GM23338 (cell line): ENCODE measurements at regions not wholly inside any gene's neighbourhood (a gene's known extent, or its start where the extent isn't known, plus 50 kb on each side); places are given as distances from the start of the nearest gene placed in this dataset.

ENCODE experiments used
- ATAC-seq: fragments of 200-7000 bp; cut with Tn5 transposase; 3 replicates; pipeline ENCODE4 v1.9.1; 2020
- DNase-seq: peaks from one replicate; pipeline ENCODE4 v3.0.0-alpha.2; 2015; ENCODE audit warnings: low spot score
- H2AFZ ChIP-seq: fragments of 200-600 bp; sonication (generic); 2 replicates; pipeline ENCODE4 v1.8.0; 2016; ENCODE audit warnings: antibody characterized with exemption, mild to moderate bottlenecking, moderate library complexity
- H3F3A ChIP-seq: fragments of 200-600 bp; sonication (generic); replicated peaks from 2 replicates; pipeline ENCODE4 v1.8.0; 2017; ENCODE audit warnings: antibody characterized with exemption, mixed run types, low read depth
- H3K27ac ChIP-seq: fragments of 200-600 bp; sonication (generic); 2 replicates; pipeline ENCODE4 v1.6.1; 2016; ENCODE audit warnings: low read depth
- H3K27me3 ChIP-seq: fragments of 200-600 bp; sonication (generic); 2 replicates; pipeline ENCODE4 v1.8.0; 2016; ENCODE audit warnings: mild to moderate bottlenecking, mixed run types, moderate library complexity; ENCODE audit not compliant: insufficient read depth
- H3K36me3 ChIP-seq: fragments of 200-600 bp; sonication (generic); 2 replicates; pipeline ENCODE4 v1.8.0; 2016; ENCODE audit warnings: mild to moderate bottlenecking; ENCODE audit not compliant: insufficient read depth
- H3K4me1 ChIP-seq: fragments of 200-600 bp; sonication (generic); 2 replicates; pipeline ENCODE4 v1.8.0; 2016; ENCODE audit warnings: mild to moderate bottlenecking, moderate library complexity; ENCODE audit not compliant: insufficient read depth
- H3K4me2 ChIP-seq: fragments of 200-600 bp; sonication (generic); 2 replicates; pipeline ENCODE4 v1.7.1; 2017; ENCODE audit warnings: mixed run types
- H3K4me3 ChIP-seq: fragments of 200-600 bp; sonication (generic); 2 replicates; pipeline ENCODE4 v1.6.1; 2016; ENCODE audit warnings: mixed run types
- H3K79me2 ChIP-seq: fragments of 200-600 bp; sonication (generic); replicated peaks from 2 replicates; pipeline ENCODE4 v1.8.0; 2017; ENCODE audit warnings: mild to moderate bottlenecking; ENCODE audit not compliant: insufficient read depth
- H3K9me2 ChIP-seq: fragments of 200-600 bp; sonication (generic); 2 replicates; pipeline ENCODE4 v1.8.0; 2017; ENCODE audit not compliant: insufficient read depth
- H4K20me1 ChIP-seq: fragments of 200-600 bp; sonication (generic); replicated peaks from 2 replicates; pipeline ENCODE4 v1.8.0; 2017; ENCODE audit warnings: mild to moderate bottlenecking; ENCODE audit not compliant: insufficient read depth
- H3K27ac Mint-ChIP-seq: 2 replicates; pipeline ENCODE4 v1.8.0; 2020; ENCODE audit warnings: inconsistent platforms, mild to moderate bottlenecking, moderate library complexity, mixed read lengths
- H3K27me3 Mint-ChIP-seq: 3 replicates; pipeline ENCODE4 v1.8.0; 2022; ENCODE audit warnings: low read depth, mild to moderate bottlenecking, moderate library complexity, mixed read lengths, inconsistent platforms; ENCODE audit not compliant: insufficient read depth, poor library complexity
- H3K36me3 Mint-ChIP-seq: 3 replicates; pipeline ENCODE4 v1.8.0; 2021; ENCODE audit warnings: low read depth, mild to moderate bottlenecking, inconsistent platforms, moderate library complexity, mixed read lengths
- H3K4me1 Mint-ChIP-seq: 3 replicates; pipeline ENCODE4 v1.8.0; 2020; ENCODE audit warnings: mild to moderate bottlenecking, inconsistent platforms, mixed read lengths
- H3K4me3 Mint-ChIP-seq: 3 replicates; pipeline ENCODE4 v1.8.0; 2021; ENCODE audit warnings: moderate library complexity, mild to moderate bottlenecking, inconsistent platforms, mixed read lengths
- H3K9me3 Mint-ChIP-seq: 3 replicates; pipeline ENCODE4 v1.8.0; 2020; ENCODE audit warnings: moderate library complexity, mild to moderate bottlenecking, inconsistent platforms, mixed read lengths
- CREB1 ChIP-seq: fragments of 250-450 bp; sonication (Bioruptor Pico); IDR thresholded peaks from 2 replicates; pipeline ENCODE4 v1.5.0; 2020; ENCODE audit warnings: low read depth, mild to moderate bottlenecking, moderate library complexity
- EZH2 ChIP-seq: fragments of 200-600 bp; sonication (generic); IDR thresholded peaks from one replicate; pipeline ENCODE4 v1.8.0; 2017; ENCODE audit warnings: antibody characterized with exemption, mild to moderate bottlenecking, low read depth; ENCODE audit not compliant: unreplicated experiment
- EZH2phosphoT487 ChIP-seq: fragments of 200-600 bp; sonication (generic); IDR thresholded peaks from one replicate; pipeline ENCODE4 v1.8.1; 2018; ENCODE audit warnings: antibody characterized with exemption; ENCODE audit not compliant: unreplicated experiment
- JUNB ChIP-seq: IDR thresholded peaks from one replicate; pipeline ENCODE4 v1.6.1; 2016; ENCODE audit warnings: antibody characterized with exemption; ENCODE audit not compliant: unreplicated experiment
- NANOG ChIP-seq: IDR thresholded peaks from 2 replicates; pipeline ENCODE4 v1.6.1; 2016; ENCODE audit warnings: antibody characterized with exemption, borderline replicate concordance
- POLR2AphosphoS5 ChIP-seq: IDR thresholded peaks from 2 replicates; pipeline ENCODE4 v1.6.1; 2016; ENCODE audit warnings: antibody characterized with exemption, low read depth
- STAT1 ChIP-seq: IDR thresholded peaks from one replicate; pipeline ENCODE4 v1.6.1; 2016; ENCODE audit warnings: antibody characterized with exemption; ENCODE audit not compliant: unreplicated experiment
- ZNF114 ChIP-seq: fragments of 250-450 bp; sonication (Bioruptor Pico); IDR thresholded peaks from 2 replicates; pipeline ENCODE4 v1.5.0; 2020; ENCODE audit warnings: mild to moderate bottlenecking, moderate library complexity
- ZNF331 ChIP-seq: fragments of 250-450 bp; sonication (Bioruptor Pico); IDR thresholded peaks from 2 replicates; pipeline ENCODE4 v1.5.0; 2020; ENCODE audit warnings: low read depth, mild to moderate bottlenecking, moderate library complexity
- TF ChIP-seq, protein P1 (sequence below): IDR thresholded peaks from 2 replicates; pipeline ENCODE4 v1.6.1; 2016; ENCODE audit warnings: antibody characterized with exemption
- TF ChIP-seq, protein P2 (sequence below): fragments of 250-450 bp; sonication (Bioruptor Pico); IDR thresholded peaks from 2 replicates; pipeline ENCODE4 v1.5.0; 2020; ENCODE audit warnings: mild to moderate bottlenecking, moderate library complexity
- TF ChIP-seq, protein P3 (sequence below): IDR thresholded peaks from one replicate; pipeline ENCODE4 v1.6.1; 2018; ENCODE audit warnings: antibody characterized with exemption; ENCODE audit not compliant: unreplicated experiment
- TF ChIP-seq, protein P4 (sequence below), 2 experiments: fragments of 200-600 bp in 1 of 2; sonication (generic) in 1 of 2; conservative IDR thresholded peaks; 2 replicates each; pipeline versions ENCODE4 v1.5.1 to v1.6.1; 2016 to 2017; ENCODE audit warnings: antibody characterized with exemption in 2 of 2, low read depth in 2 of 2, mild to moderate bottlenecking in 2 of 2, moderate library complexity in 1 of 2

DNA sequence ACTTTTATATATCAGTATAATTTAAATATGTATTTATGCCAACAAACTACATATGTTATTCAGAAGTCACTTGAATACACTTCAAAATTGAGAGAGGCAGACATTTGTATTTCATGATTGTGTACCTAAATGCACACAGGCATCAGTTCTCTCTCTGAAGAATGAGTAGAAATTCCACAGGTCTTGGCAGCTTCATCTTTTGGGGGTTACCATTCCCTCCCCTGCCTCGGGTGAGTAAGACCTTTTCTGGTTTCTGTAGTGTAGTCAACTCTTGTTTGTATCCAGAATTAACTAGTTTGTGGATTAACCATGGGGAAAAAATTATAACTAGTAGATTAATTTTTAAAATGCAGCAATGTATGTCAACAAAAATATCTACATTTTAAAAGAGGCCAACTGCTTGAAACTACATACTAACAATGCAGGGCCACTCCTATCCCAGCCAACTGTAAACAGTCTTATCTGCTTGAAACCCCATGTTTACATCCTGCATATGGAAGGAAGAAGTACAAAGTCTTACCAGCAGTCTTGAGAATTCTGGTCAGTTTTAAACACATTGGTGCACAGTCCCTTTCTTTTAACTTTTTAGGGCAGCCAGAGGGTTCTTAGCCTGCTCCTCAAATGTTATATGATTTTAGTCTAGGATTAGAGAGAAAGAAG lies 339.6 kb upstream of the KIF2A start:
- H3K4me3 ChIP-seq, result no peak overlapping the region
- Mint-ChIP-seq H3K4me3 (no peak overlapping the region), H3K4me1 (peaks cover 14% of the 10 kb centered on the region; the same call in 2 of the 3 replicates), H3K36me3 (no peaks in the 10 kb centered on the region), H3K27ac (no peak overlapping the region), H3K27me3 (no peaks in the 10 kb centered on the region), H3K9me3 (no peaks in the 10 kb centered on the region)
- no peak for ATAC-seq
- H3K9me2 ChIP-seq, result peaks cover 25% of the 10 kb centered on the region
- no peaks in the 10 kb centered on the region for H4K20me1 ChIP-seq
- H3K79me2 ChIP-seq, result no peaks in the 10 kb centered on the region
- H3K27ac ChIP-seq, result no peak overlapping the region
- H3K27me3 ChIP-seq, result no peaks in the 10 kb centered on the region
- peak overlapping the region; percentile 75 for H2AFZ ChIP-seq
- no peaks in the 10 kb centered on the region for H3F3A ChIP-seq
- no peaks in the 10 kb centered on the region for H3K36me3 ChIP-seq
- no peak overlapping the region for H3K4me2 ChIP-seq
- TF ChIP-seq EZH2phosphoT487, result no peak
- no peak for TF ChIP-seq CREB1 (CRISPR knock-in tag)
- TF ChIP-seq, protein P1, sequence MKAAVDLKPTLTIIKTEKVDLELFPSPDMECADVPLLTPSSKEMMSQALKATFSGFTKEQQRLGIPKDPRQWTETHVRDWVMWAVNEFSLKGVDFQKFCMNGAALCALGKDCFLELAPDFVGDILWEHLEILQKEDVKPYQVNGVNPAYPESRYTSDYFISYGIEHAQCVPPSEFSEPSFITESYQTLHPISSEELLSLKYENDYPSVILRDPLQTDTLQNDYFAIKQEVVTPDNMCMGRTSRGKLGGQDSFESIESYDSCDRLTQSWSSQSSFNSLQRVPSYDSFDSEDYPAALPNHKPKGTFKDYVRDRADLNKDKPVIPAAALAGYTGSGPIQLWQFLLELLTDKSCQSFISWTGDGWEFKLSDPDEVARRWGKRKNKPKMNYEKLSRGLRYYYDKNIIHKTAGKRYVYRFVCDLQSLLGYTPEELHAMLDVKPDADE, result no peak
- no peak for TF ChIP-seq STAT1
- TF ChIP-seq ZNF331 (CRISPR knock-in tag), result no peak
- TF ChIP-seq, protein P2, sequence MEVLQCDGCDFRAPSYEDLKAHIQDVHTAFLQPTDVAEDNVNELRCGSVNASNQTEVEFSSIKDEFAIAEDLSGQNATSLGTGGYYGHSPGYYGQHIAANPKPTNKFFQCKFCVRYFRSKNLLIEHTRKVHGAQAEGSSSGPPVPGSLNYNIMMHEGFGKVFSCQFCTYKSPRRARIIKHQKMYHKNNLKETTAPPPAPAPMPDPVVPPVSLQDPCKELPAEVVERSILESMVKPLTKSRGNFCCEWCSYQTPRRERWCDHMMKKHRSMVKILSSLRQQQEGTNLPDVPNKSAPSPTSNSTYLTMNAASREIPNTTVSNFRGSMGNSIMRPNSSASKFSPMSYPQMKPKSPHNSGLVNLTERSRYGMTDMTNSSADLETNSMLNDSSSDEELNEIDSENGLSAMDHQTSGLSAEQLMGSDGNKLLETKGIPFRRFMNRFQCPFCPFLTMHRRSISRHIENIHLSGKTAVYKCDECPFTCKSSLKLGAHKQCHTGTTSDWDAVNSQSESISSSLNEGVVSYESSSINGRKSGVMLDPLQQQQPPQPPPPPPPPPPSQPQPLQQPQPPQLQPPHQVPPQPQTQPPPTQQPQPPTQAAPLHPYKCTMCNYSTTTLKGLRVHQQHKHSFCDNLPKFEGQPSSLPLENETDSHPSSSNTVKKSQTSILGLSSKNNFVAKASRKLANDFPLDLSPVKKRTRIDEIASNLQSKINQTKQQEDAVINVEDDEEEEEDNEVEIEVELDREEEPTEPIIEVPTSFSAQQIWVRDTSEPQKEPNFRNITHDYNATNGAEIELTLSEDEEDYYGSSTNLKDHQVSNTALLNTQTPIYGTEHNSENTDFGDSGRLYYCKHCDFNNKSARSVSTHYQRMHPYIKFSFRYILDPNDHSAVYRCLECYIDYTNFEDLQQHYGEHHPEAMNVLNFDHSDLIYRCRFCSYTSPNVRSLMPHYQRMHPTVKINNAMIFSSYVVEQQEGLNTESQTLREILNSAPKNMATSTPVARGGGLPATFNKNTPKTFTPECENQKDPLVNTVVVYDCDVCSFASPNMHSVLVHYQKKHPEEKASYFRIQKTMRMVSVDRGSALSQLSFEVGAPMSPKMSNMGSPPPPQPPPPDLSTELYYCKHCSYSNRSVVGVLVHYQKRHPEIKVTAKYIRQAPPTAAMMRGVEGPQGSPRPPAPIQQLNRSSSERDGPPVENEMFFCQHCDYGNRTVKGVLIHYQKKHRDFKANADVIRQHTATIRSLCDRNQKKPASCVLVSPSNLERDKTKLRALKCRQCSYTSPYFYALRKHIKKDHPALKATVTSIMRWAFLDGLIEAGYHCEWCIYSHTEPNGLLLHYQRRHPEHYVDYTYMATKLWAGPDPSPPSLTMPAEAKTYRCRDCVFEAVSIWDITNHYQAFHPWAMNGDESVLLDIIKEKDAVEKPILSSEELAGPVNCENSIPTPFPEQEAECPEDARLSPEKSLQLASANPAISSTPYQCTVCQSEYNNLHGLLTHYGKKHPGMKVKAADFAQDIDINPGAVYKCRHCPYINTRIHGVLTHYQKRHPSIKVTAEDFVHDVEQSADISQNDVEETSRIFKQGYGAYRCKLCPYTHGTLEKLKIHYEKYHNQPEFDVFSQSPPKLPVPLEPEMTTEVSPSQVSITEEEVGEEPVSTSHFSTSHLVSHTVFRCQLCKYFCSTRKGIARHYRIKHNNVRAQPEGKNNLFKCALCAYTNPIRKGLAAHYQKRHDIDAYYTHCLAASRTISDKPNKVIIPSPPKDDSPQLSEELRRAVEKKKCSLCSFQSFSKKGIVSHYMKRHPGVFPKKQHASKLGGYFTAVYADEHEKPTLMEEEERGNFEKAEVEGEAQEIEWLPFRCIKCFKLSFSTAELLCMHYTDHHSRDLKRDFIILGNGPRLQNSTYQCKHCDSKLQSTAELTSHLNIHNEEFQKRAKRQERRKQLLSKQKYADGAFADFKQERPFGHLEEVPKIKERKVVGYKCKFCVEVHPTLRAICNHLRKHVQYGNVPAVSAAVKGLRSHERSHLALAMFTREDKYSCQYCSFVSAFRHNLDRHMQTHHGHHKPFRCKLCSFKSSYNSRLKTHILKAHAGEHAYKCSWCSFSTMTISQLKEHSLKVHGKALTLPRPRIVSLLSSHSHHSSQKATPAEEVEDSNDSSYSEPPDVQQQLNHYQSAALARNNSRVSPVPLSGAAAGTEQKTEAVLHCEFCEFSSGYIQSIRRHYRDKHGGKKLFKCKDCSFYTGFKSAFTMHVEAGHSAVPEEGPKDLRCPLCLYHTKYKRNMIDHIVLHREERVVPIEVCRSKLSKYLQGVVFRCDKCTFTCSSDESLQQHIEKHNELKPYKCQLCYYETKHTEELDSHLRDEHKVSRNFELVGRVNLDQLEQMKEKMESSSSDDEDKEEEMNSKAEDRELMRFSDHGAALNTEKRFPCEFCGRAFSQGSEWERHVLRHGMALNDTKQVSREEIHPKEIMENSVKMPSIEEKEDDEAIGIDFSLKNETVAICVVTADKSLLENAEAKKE (CRISPR knock-in tag), result no peak
- TF ChIP-seq, protein P3, sequence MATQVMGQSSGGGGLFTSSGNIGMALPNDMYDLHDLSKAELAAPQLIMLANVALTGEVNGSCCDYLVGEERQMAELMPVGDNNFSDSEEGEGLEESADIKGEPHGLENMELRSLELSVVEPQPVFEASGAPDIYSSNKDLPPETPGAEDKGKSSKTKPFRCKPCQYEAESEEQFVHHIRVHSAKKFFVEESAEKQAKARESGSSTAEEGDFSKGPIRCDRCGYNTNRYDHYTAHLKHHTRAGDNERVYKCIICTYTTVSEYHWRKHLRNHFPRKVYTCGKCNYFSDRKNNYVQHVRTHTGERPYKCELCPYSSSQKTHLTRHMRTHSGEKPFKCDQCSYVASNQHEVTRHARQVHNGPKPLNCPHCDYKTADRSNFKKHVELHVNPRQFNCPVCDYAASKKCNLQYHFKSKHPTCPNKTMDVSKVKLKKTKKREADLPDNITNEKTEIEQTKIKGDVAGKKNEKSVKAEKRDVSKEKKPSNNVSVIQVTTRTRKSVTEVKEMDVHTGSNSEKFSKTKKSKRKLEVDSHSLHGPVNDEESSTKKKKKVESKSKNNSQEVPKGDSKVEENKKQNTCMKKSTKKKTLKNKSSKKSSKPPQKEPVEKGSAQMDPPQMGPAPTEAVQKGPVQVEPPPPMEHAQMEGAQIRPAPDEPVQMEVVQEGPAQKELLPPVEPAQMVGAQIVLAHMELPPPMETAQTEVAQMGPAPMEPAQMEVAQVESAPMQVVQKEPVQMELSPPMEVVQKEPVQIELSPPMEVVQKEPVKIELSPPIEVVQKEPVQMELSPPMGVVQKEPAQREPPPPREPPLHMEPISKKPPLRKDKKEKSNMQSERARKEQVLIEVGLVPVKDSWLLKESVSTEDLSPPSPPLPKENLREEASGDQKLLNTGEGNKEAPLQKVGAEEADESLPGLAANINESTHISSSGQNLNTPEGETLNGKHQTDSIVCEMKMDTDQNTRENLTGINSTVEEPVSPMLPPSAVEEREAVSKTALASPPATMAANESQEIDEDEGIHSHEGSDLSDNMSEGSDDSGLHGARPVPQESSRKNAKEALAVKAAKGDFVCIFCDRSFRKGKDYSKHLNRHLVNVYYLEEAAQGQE, result no peak
- TF ChIP-seq ZNF114 (CRISPR knock-in tag), result no peak
- TF ChIP-seq JUNB, result no peak
- TF ChIP-seq POLR2AphosphoS5, result no peak
- TF ChIP-seq EZH2, result no peak
- TF ChIP-seq NANOG, result no peak
- TF ChIP-seq, protein P4, sequence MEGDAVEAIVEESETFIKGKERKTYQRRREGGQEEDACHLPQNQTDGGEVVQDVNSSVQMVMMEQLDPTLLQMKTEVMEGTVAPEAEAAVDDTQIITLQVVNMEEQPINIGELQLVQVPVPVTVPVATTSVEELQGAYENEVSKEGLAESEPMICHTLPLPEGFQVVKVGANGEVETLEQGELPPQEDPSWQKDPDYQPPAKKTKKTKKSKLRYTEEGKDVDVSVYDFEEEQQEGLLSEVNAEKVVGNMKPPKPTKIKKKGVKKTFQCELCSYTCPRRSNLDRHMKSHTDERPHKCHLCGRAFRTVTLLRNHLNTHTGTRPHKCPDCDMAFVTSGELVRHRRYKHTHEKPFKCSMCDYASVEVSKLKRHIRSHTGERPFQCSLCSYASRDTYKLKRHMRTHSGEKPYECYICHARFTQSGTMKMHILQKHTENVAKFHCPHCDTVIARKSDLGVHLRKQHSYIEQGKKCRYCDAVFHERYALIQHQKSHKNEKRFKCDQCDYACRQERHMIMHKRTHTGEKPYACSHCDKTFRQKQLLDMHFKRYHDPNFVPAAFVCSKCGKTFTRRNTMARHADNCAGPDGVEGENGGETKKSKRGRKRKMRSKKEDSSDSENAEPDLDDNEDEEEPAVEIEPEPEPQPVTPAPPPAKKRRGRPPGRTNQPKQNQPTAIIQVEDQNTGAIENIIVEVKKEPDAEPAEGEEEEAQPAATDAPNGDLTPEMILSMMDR (conservative IDR thresholded peaks at IDR 0.05; ENCODE audit: low read depth in 2 of 2), result no peak
- DNase-seq, result no peak
- H3K4me1 ChIP-seq, result no peaks in the 10 kb centered on the region; the same call in 1 of the 2 replicates
